HUES64 (cell line): ENCODE measurements at regions not wholly inside any gene's neighbourhood (a gene's known extent, or its start where the extent isn't known, plus 50 kb on each side); places are given as distances from the start of the nearest gene placed in this dataset.
"Not testable (repeated sequence)": the region's sequence is repeated elsewhere in the genome, so short reads cannot be mapped to it uniquely, and the experiment has no call there.

Experiments used
- H3K27ac ChIP-seq: 2 replicates; pipeline ENCODE4 v1.7.0; 2013; ENCODE audit warnings: low read depth, low read length, inconsistent platforms
- H3K27me3 ChIP-seq: 2 replicates; pipeline ENCODE4 v1.6.1; 2013; ENCODE audit warnings: mild to moderate bottlenecking, low read length; ENCODE audit not compliant: insufficient read depth
- H3K36me3 ChIP-seq: 2 replicates; pipeline ENCODE4 v1.6.1; 2013; ENCODE audit warnings: mild to moderate bottlenecking, low read length; ENCODE audit not compliant: insufficient read depth
- H3K4me1 ChIP-seq: 2 replicates; pipeline ENCODE4 v1.6.1; 2013; ENCODE audit warnings: mild to moderate bottlenecking, low read length, moderate library complexity; ENCODE audit not compliant: insufficient read depth
- H3K4me3 ChIP-seq: 2 replicates; pipeline ENCODE4 v1.5.1; 2013; ENCODE audit warnings: mild to moderate bottlenecking, low read length, moderate library complexity
- H3K9ac ChIP-seq: 2 replicates; pipeline ENCODE4 v1.6.1; 2013; ENCODE audit warnings: mild to moderate bottlenecking, low read depth, low read length
- H3K9me3 ChIP-seq: 2 replicates; pipeline ENCODE4 v1.6.1; 2013; ENCODE audit warnings: low read depth, low read length; ENCODE audit not compliant: insufficient read depth
- WGBS: fragments of 150-250, 120-280 bp; methylation state at CpG from one replicate; pipeline ENCODE4 v1.1.7; 2013; ENCODE audit warnings: missing lambda C conversion rate; 5-methylcytosine and 5-hydroxymethylcytosine counted together

DNA sequence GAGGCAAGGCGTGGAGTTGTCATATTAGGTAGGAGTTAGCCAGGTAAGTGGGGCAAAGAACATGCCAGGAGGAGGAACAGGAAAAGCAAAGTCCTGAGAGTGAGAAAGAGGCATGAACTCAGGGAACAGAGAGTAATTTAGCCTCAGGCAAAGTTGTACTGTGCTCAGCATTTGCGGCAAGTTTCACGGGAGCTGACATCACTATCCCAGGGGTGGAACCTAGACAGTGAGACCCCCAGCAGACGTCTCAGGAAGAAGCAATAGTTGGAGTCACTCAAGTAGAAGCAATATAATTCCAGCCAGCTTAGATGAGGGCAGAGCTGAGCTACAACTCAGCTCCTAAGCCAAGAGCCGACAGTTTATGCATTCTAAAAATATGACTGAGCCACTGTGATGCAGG is 426.0 kb upstream of the ISX start:
- 95% methylated on average over 5 of the region's 5 CpGs for WGBS

DNA sequence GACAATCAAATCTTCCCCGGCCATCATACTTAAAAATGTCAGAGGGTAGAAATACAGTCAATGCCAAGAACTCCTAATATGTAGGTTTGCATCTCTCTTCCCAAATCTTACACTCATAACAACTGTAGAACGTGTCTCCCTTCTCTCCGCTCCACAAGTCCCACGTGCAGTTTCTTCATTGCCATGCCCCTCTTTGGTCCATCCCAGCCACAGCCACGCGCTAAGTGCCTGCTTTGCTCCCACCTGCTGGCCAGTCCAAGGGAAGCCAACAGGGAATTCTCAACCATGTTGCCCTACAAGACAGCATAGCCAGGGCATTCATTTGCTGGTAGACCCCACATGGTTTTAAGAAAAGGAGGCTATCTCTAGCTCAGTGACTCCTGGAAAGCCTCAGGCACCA is 420.6 kb upstream of the ISX start:
- WGBS, result 84% methylated on average over 6 of the region's 6 CpGs
- no peaks in the 10 kb centered on the region for H3K4me1 ChIP-seq
- H3K4me3 ChIP-seq, result no peak overlapping the region

More for the DNA sequence above, 426.0 kb upstream of the ISX start:
- H3K4me1 ChIP-seq, result 0 out of 2 replicates have a peak, but pooled peaks cover 10% of the 10 kb centered on the region
- no peak overlapping the region for H3K9ac ChIP-seq
- H3K36me3 ChIP-seq, result no peaks in the 10 kb centered on the region
- no peak overlapping the region for H3K27ac ChIP-seq
- no peaks in the 10 kb centered on the region for H3K9me3 ChIP-seq
- no peaks in the 10 kb centered on the region for H3K27me3 ChIP-seq
- no peak overlapping the region for H3K4me3 ChIP-seq

DNA sequence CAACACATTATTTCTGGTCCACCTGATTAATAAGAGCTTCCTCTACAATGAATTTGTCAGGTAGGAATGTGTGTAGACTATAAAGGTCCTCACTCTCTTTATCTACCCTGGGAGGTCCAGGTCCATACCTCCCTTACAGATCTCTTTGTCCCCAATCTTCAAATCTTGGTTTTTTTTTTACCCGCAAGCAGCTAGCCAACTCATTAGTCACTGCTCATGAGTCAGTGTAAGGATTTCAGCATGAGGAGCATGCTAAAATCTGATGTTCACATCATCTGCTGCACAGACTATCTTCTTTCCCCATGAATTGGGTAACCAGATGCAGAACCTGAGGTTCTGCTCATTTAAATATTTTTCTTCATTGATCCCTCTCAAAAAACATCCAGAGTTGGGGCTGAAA is 397.0 kb upstream of the ISX start:
- H3K4me1 ChIP-seq, result no peaks in the 10 kb centered on the region
- H3K9me3 ChIP-seq, result no peaks in the 10 kb centered on the region
- H3K9ac ChIP-seq, result no peak overlapping the region
- H3K27me3 ChIP-seq, result no peaks in the 10 kb centered on the region
- 96% methylated on average over 1 of the region's 1 CpG for WGBS
- H3K36me3 ChIP-seq, result no peaks in the 10 kb centered on the region
- no peak overlapping the region for H3K4me3 ChIP-seq
- H3K27ac ChIP-seq, result no peak overlapping the region

More for the DNA sequence above, 420.6 kb upstream of the ISX start:
- H3K36me3 ChIP-seq, result no peaks in the 10 kb centered on the region
- no peaks in the 10 kb centered on the region for H3K9me3 ChIP-seq
- no peaks in the 10 kb centered on the region for H3K27me3 ChIP-seq
- H3K9ac ChIP-seq, result no peak overlapping the region
- H3K27ac ChIP-seq, result no peak overlapping the region

DNA sequence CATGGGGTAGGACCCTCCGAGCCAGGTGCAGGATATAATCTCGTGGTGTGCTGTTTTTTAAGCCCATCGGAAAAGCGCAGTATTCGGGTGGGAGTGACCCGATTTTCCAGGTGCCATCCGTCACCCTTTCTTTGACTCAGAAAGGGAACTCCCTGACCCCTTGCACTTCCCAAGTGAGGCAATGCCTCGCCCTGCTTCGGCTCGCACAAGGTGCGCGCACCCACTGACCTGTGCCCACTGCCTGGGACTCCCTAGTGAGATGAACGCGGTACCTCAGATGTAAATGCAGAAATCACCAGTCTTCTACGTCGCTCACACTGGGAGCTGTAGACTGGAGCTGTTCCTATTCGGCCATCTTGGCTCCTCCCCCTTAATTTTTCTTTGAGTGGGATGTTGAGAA is 382.9 kb upstream of the ISX start:
- H3K4me3 ChIP-seq, H3K4me1 ChIP-seq, H3K27me3 ChIP-seq, H3K27ac ChIP-seq, H3K9me3 ChIP-seq, H3K9ac ChIP-seq, H3K36me3 ChIP-seq: not testable (repeated sequence)
- 92% methylated on average over 17 of the region's 17 CpGs for WGBS

DNA sequence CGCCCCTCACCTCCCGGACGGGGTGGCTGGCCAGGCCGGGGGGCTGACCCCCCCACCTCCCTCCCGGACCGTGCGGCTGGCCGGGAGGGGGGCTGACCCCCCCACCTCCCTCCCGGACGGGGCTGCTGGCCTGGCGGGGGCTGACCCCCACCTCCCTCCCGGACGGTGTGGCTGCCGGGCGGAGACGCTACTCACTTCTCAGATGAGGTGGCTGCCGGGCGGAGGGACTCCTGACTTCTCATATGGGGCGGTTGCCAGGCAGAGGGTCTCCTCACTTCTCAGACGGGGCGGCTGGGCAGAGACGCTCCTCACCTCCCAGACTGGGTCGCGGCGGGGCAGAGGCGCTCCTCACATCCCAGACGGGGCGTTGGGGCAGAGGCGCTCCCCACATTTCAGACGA is 381.7 kb upstream of the ISX start:
- H3K4me1 ChIP-seq, H3K9ac ChIP-seq, H3K4me3 ChIP-seq, H3K27ac ChIP-seq, H3K27me3 ChIP-seq, H3K9me3 ChIP-seq, H3K36me3 ChIP-seq: not testable (repeated sequence)
- 98% methylated on average over 29 of the region's 30 CpGs for WGBS

DNA sequence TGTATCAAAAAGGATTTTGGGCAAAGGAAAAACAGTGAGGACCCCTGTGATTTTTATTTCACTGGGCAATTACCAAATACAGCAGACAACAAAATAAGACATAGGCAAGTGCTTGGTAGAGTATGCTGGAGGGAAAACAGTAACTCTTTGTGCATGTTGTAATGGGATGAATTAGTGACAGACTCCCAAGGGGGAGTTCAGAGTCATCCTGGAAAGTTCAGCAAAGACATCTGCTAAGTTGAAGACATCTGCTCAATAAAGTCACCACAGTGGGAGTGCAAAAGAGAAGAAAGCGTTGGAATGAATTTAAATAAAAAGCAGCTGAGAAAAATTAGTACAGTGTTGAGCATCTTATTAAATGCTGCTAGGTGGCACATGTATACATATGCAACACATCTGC is 378.8 kb upstream of the ISX start:
- Histone ChIP-seq H3K4me3 (no peak overlapping the region), H3K4me1 (no peaks in the 10 kb centered on the region), H3K9me3 (peaks cover 4% of the 10 kb centered on the region; the same call in 1 of the 2 replicates), H3K9ac (no peak overlapping the region), H3K27me3 (no peaks in the 10 kb centered on the region), H3K27ac (no peak overlapping the region), H3K36me3 (no peaks in the 10 kb centered on the region)
- WGBS, result 95% methylated on average over 1 of the region's 1 CpG

DNA sequence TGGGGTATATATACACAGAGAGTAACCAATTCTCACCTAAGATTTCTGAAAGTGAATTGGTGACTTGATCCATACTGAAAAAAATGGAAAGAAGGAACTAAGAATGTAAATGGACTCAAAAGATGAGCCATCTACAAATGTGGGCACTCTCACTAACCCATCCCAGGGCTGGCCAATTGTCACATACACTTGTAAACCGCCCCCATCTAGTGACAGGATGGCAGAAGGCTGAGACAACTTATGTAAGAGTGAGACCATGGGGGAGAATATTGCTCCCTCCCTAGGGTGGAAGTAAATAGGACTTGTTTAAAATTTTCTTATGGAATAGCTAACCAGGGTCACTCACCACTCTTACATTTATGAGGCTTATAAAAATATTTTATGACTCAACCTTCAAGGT is 377.1 kb upstream of the ISX start:
- no peaks in the 10 kb centered on the region for H3K27me3 ChIP-seq
- H3K4me3 ChIP-seq, result no peak overlapping the region
- H3K36me3 ChIP-seq, result no peaks in the 10 kb centered on the region
- H3K27ac ChIP-seq, result no peak overlapping the region
- WGBS, result 83% methylated on average over 1 of the region's 1 CpG
- no peaks in the 10 kb centered on the region for H3K4me1 ChIP-seq
- no peaks in the 10 kb centered on the region for H3K9me3 ChIP-seq
- H3K9ac ChIP-seq, result no peak overlapping the region

DNA sequence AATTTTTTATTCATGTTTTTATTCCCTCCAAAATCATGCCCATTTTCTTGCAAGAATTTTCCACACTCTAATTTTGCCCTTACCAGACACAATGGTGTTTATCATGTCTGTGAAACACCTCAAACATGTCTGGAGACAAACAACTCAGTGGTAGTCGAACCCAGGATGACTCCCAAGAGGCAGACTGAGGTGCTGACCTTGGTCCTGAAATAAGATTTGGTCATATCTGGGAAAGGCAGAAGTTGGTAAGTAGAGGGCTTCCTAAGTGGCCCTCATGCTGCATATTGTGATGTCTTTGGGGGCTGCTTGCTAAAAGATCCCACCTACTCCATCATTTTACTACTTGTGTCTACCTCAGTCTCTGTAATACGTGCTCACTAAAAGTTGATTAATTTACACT is 369.4 kb upstream of the ISX start:
- H3K4me1 ChIP-seq, result no peaks in the 10 kb centered on the region
- no peaks in the 10 kb centered on the region for H3K36me3 ChIP-seq
- no peak overlapping the region for H3K4me3 ChIP-seq
- no peak overlapping the region for H3K27ac ChIP-seq
- WGBS, result 54% methylated on average over 2 of the region's 2 CpGs
- H3K9me3 ChIP-seq, result no peaks in the 10 kb centered on the region
- no peak overlapping the region for H3K9ac ChIP-seq
- H3K27me3 ChIP-seq, result no peaks in the 10 kb centered on the region

DNA sequence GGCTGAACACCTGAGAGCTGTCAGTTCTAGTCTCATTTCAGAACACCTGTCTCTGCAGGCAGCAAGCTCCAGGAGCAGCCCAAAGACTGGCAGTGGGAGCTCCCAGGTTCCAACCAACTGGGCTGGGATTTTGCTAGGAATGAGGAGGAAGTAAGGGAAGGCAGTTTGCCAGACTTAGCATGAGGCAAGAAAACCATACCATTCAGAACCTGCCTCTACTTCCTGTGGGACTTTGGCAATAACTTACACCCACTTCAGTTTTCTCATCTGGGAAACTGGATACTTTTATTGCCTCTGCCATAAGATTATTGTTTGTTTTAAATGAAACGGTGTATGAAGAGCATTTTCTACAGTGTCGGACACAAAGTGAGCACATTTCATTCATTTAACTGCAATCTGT is 363.7 kb upstream of the ISX start:
- Histone ChIP-seq H3K4me3 (no peak overlapping the region), H3K27me3 (no peaks in the 10 kb centered on the region), H3K9me3 (no peaks in the 10 kb centered on the region), H3K27ac (no peak overlapping the region), H3K9ac (no peak overlapping the region), H3K4me1 (no peaks in the 10 kb centered on the region), H3K36me3 (no peaks in the 10 kb centered on the region)
- WGBS, result 91% methylated on average over 2 of the region's 2 CpGs

DNA sequence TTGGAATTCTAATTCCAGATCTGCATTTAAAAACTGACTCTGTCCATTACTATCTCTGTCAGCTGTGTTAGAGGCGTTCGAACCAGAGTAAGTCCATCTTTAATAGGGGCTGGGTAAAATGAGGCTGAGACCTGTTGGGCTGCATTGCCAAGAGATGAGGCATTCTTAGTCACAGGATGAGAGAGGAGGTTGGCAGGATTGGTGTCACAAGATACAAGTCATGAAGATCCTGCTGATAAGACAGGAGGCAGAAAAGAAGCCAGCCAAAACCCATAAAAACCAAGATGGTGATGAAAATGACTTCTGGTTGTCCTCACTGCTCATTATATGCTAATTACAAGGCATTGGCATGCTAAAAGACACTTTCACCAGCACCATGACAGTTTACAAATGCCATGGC is 356.3 kb upstream of the ISX start:
- no peaks in the 10 kb centered on the region for H3K4me1 ChIP-seq
- H3K9me3 ChIP-seq, result no peaks in the 10 kb centered on the region
- no peaks in the 10 kb centered on the region for H3K27me3 ChIP-seq
- H3K9ac ChIP-seq, result no peak overlapping the region
- H3K27ac ChIP-seq, result no peak overlapping the region
- no peak overlapping the region for H3K4me3 ChIP-seq
- WGBS, result 94% methylated on average over 2 of the region's 2 CpGs
- no peaks in the 10 kb centered on the region for H3K36me3 ChIP-seq

DNA sequence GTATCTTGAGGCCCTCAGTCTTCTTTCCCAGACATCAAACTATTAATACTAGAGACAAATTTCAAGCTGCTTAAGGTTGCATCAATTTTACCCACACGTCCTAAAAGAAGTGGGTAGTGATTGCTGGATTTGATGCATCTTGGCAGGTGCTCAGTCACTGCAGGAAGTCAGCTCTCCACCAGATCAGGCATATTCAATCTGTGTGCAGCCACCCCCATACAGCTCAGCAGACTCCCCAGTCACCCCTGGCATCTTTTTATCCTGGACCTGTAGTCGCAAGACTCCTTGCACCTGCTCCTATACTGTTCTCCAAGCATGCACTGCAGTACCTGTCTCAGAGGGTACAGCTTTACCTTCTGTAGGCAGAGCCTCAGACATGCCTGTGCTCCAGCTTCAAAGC is 343.1 kb upstream of the ISX start:
- Histone ChIP-seq H3K4me3 (no peak overlapping the region), H3K27me3 (no peaks in the 10 kb centered on the region), H3K9ac (no peak overlapping the region), H3K36me3 (no peaks in the 10 kb centered on the region), H3K27ac (no peak overlapping the region), H3K9me3 (peaks cover 13% of the 10 kb centered on the region; the same call in 1 of the 2 replicates), H3K4me1 (no peaks in the 10 kb centered on the region)
- WGBS, result 95% methylated on average over 2 of the region's 2 CpGs

DNA sequence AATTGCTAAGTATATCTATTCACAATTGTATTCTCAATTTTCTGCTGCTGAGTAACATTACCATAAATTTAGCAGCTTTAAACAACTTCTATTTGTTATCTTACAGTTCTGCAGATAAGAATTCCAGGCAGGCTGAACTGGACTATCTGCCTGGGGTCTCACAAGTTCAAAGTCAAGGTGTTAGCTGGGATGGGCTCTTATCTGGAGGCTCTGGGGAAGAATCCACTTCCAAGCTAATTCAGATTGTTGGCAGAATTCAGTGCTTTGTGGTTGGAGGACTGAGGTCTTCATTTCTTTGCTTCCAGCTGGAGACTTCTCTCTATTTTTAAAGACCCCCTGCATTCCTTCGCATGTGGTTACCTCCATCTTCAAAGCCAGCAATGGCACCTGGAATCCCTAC is 329.9 kb upstream of the ISX start:
- no peaks in the 10 kb centered on the region for H3K4me1 ChIP-seq
- H3K36me3 ChIP-seq, result no peaks in the 10 kb centered on the region
- no peaks in the 10 kb centered on the region for H3K27me3 ChIP-seq
- H3K4me3 ChIP-seq, result no peak overlapping the region
- 0 out of 2 replicates have a peak, but pooled peaks cover 6% of the 10 kb centered on the region for H3K9me3 ChIP-seq
- H3K9ac ChIP-seq, result no peak overlapping the region
- no peak overlapping the region for H3K27ac ChIP-seq
- 100% methylated on average over 1 of the region's 1 CpG for WGBS
